MM.1S (cell line): ENCODE measurements at regions not wholly inside any gene's neighbourhood (a gene's known extent, or its start where the extent isn't known, plus 50 kb on each side); places are given as distances from the start of the nearest gene placed in this dataset.

Experiments used
- DNase-seq: peaks from one replicate; pipeline ENCODE4 v3.0.0-alpha.2; 2015
- H2AFZ ChIP-seq: fragments of 300-600 bp; sonication (generic); 2 replicates; pipeline ENCODE4 v1.6.0; 2016; ENCODE audit warnings: antibody characterized with exemption, low read length
- H3F3A ChIP-seq: fragments of 300-600 bp; sonication (generic); 2 replicates; pipeline ENCODE4 v1.6.1; 2016; ENCODE audit warnings: mild to moderate bottlenecking, antibody characterized with exemption, low read length, moderate library complexity, mixed read lengths; ENCODE audit not compliant: insufficient read depth
- H3K27ac ChIP-seq: fragments of 300-600 bp; sonication (generic); 2 replicates; pipeline ENCODE4 v1.5.1; 2016; ENCODE audit warnings: mild to moderate bottlenecking, low read length
- H3K27me3 ChIP-seq: fragments of 300-600 bp; sonication (generic); replicated peaks from 2 replicates; pipeline ENCODE4 v1.6.0; 2016; ENCODE audit warnings: low read length; ENCODE audit not compliant: insufficient read depth
- H3K36me3 ChIP-seq: fragments of 300-600 bp; sonication (generic); replicated peaks from 2 replicates; pipeline ENCODE4 v1.6.1; 2016; ENCODE audit warnings: mild to moderate bottlenecking, low read length, mixed read lengths; ENCODE audit not compliant: insufficient read depth
- H3K4me1 ChIP-seq: fragments of 300-600 bp; sonication (generic); 2 replicates; pipeline ENCODE4 v1.6.1; 2016; ENCODE audit warnings: low read length, mixed read lengths
- H3K4me2 ChIP-seq: fragments of 300-600 bp; sonication (generic); 2 replicates; pipeline ENCODE4 v1.6.0; 2016; ENCODE audit warnings: low read depth, low read length
- H3K4me3 ChIP-seq: fragments of 300-600 bp; sonication (generic); 2 replicates; pipeline ENCODE4 v1.5.1; 2016; ENCODE audit warnings: low read length, mixed read lengths
- H3K79me2 ChIP-seq: fragments of 300-600 bp; sonication (generic); 2 replicates; pipeline ENCODE4 v1.6.1; 2016; ENCODE audit warnings: mixed run types, low read length, mixed read lengths
- H3K9ac ChIP-seq: fragments of 300-600 bp; sonication (generic); 2 replicates; pipeline ENCODE4 v1.6.1; 2016; ENCODE audit warnings: low read length, mixed read lengths
- H3K9me2 ChIP-seq: fragments of 300-600 bp; sonication (generic); replicated peaks from 2 replicates; pipeline ENCODE4 v1.6.1; 2016; ENCODE audit warnings: mild to moderate bottlenecking, low read length, mixed read lengths; ENCODE audit not compliant: insufficient read depth
- H3K9me3 ChIP-seq: fragments of 300-600 bp; sonication (generic); replicated peaks from 2 replicates; pipeline ENCODE4 v1.6.1; 2016; ENCODE audit warnings: mild to moderate bottlenecking, low read length, mixed read lengths; ENCODE audit not compliant: insufficient read depth
- H4K20me1 ChIP-seq: fragments of 300-600 bp; sonication (generic); 2 replicates; pipeline ENCODE4 v1.6.1; 2016; ENCODE audit warnings: mild to moderate bottlenecking, low read length, moderate library complexity, mixed read lengths; ENCODE audit not compliant: insufficient read depth
- CTCF ChIP-seq: fragments of 300-600 bp; sonication (generic); IDR thresholded peaks from 2 replicates; pipeline ENCODE4 v1.5.1; 2016; ENCODE audit warnings: antibody characterized with exemption, low read length, mixed read lengths
- EZH2 ChIP-seq: fragments of 300-600 bp; sonication (generic); optimal IDR thresholded peaks from 2 replicates; pipeline ENCODE3; 2017; ENCODE audit warnings: low read depth, mild to moderate bottlenecking, antibody characterized with exemption, low read length, mixed read lengths
- EZH2phosphoT487 ChIP-seq: fragments of 300-600 bp; sonication (generic); IDR thresholded peaks from 2 replicates; pipeline ENCODE4 v1.6.1; 2018; ENCODE audit warnings: antibody characterized with exemption, low read length

- Histone ChIP-seq H4K20me1 (no peaks in the 10 kb centered on the region), H2AFZ (no peak overlapping the region), H3K4me2 (no peak overlapping the region), H3K9ac (no peak overlapping the region), H3F3A (no peaks in the 10 kb centered on the region), H3K9me2 (no peaks in the 10 kb centered on the region), H3K4me3 (no peak overlapping the region), H3K79me2 (no peaks in the 10 kb centered on the region), H3K36me3 (no peaks in the 10 kb centered on the region), H3K27ac (no peak overlapping the region), H3K9me3 (no peaks in the 10 kb centered on the region), H3K27me3 (no peaks in the 10 kb centered on the region), H3K4me1 (no peaks in the 10 kb centered on the region)
- DNase-seq = no peak
- TF ChIP-seq EZH2phosphoT487 = no peak
- TF ChIP-seq EZH2 = no peak
- TF ChIP-seq CTCF = no peak
These were observed 83.6 kb upstream of the MYL10 start for GRCh38 chr7:101712652-101713051.

- TF ChIP-seq CTCF (no peak), EZH2 (no peak), EZH2phosphoT487 (no peak)
- no peaks in the 10 kb centered on the region for H3F3A ChIP-seq
- no peaks in the 10 kb centered on the region for H4K20me1 ChIP-seq
- no peak overlapping the region for H3K4me2 ChIP-seq
- H2AFZ ChIP-seq = no peak overlapping the region
- H3K4me1 ChIP-seq = no peaks in the 10 kb centered on the region
- H3K27ac ChIP-seq = no peak overlapping the region
- no peaks in the 10 kb centered on the region for H3K79me2 ChIP-seq
- H3K36me3 ChIP-seq = no peaks in the 10 kb centered on the region
- no peak overlapping the region for H3K4me3 ChIP-seq
- no peak for DNase-seq
- H3K9ac ChIP-seq = no peak overlapping the region
- no peaks in the 10 kb centered on the region for H3K9me2 ChIP-seq
- H3K9me3 ChIP-seq = no peaks in the 10 kb centered on the region
- no peaks in the 10 kb centered on the region for H3K27me3 ChIP-seq
These were observed 85.0 kb upstream of the MYL10 start for GRCh38 chr7:101714097-101714496.

GRCh38 chr7:101717628-101718357 lies 88.7 kb upstream of the MYL10 start:
- no peaks in the 10 kb centered on the region for H4K20me1 ChIP-seq
- H3K36me3 ChIP-seq = no peaks in the 10 kb centered on the region
- H3F3A ChIP-seq = no peaks in the 10 kb centered on the region
- H3K9me3 ChIP-seq = no peaks in the 10 kb centered on the region
- no peak overlapping the region for H3K27ac ChIP-seq
- no peaks in the 10 kb centered on the region for H3K79me2 ChIP-seq
- H3K9me2 ChIP-seq = no peaks in the 10 kb centered on the region
- TF ChIP-seq EZH2phosphoT487 = no peak
- TF ChIP-seq CTCF = no peak
- no peak for TF ChIP-seq EZH2
- no peak for DNase-seq
- no peak overlapping the region for H3K9ac ChIP-seq
- no peak overlapping the region for H3K4me3 ChIP-seq
- no peaks in the 10 kb centered on the region for H3K4me1 ChIP-seq
- H3K4me2 ChIP-seq = no peak overlapping the region
- no peaks in the 10 kb centered on the region for H3K27me3 ChIP-seq
- H2AFZ ChIP-seq = no peak overlapping the region
